ENCODE measurements at regions not wholly inside any gene's neighbourhood (a gene's known extent, or its start where the extent isn't known, plus 50 kb on each side); places are given as distances from the start of the nearest gene placed in this dataset.

GRCh38 chr18:73688851-73689711 is 458.6 kb downstream of the FBXO15 start (continued):
- TF ChIP-seq PBX3 (IDR thresholded peaks at IDR 0.05; ENCODE audit: insufficient replicate concordance, low read depth, low read length) (peak; percentile 63), SKIL (IDR thresholded peaks at IDR 0.05; ENCODE audit: low read depth, poor library complexity, severe bottlenecking) (no peak), SPI1 (IDR thresholded peaks at IDR 0.05; ENCODE audit: borderline replicate concordance, insufficient read depth, low read depth, low read length) (peak; percentile 89), SIX5 (IDR thresholded peaks at IDR 0.05; ENCODE audit: low read depth, low read length, severe bottlenecking) (no peak), EED (IDR thresholded peaks at IDR 0.05; ENCODE audit: low read depth) (peak; percentile 49; the same call in 1 of the 2 replicates), TCF12 (IDR thresholded peaks at IDR 0.05; ENCODE audit: low read depth, low read length) (peak; percentile 58), SP1 (IDR thresholded peaks at IDR 0.05; ENCODE audit: low read depth, low read length) (no peak), USF1 (IDR thresholded peaks at IDR 0.05; ENCODE audit: borderline replicate concordance, extremely low read length, insufficient read depth, low read depth, low read length) (no peak), JUND (IDR thresholded peaks at IDR 0.05; ENCODE audit: low read depth, low read length) (no peak), IRF3 (IDR thresholded peaks at IDR 0.05) (no peak), FOXM1 (IDR thresholded peaks at IDR 0.05; ENCODE audit: low read depth, low read length) (peak; percentile 31; the same call in 1 of the 2 replicates), RUNX3 (IDR thresholded peaks at IDR 0.05; ENCODE audit: low read length) (peak; percentile 60), ETV6 (conservative IDR thresholded peaks at IDR 0.05 in 1 of 2, IDR thresholded peaks at IDR 0.05 in 1 of 2; ENCODE audit: borderline replicate concordance in 1 of 2, low read depth in 1 of 2) (no peak), JUNB (IDR thresholded peaks at IDR 0.05) (peak; percentile 41), ZBED1 (IDR thresholded peaks at IDR 0.05; ENCODE audit: borderline replicate concordance) (no peak), BHLHE40 (IDR thresholded peaks at IDR 0.05; ENCODE audit: borderline replicate concordance in 1 of 2, low read depth in 2 of 2, low read length in 1 of 2) (0 out of 4 replicates have a peak, but pooled peaks of 1 of the 2 experiments have one; percentile 9), POU2F2 (IDR thresholded peaks at IDR 0.05; ENCODE audit: borderline replicate concordance, low read depth, low read length) (peak; percentile 80; the same call in 2 of the 3 replicates), KLF5 (IDR thresholded peaks at IDR 0.05; ENCODE audit: partially characterized antibody) (no peak), CEBPZ (IDR thresholded peaks at IDR 0.05; ENCODE audit: low read depth, low read length) (no peak), IKZF2 (IDR thresholded peaks at IDR 0.05) (0 out of 4 replicates have a peak, but pooled peaks have one; percentile 13 to 18)
